Thyroid gland (tissue), 4 donors: ENCODE measurements at regions not wholly inside any gene's neighbourhood (a gene's known extent, or its start where the extent isn't known, plus 50 kb on each side); places are given as distances from the start of the nearest gene placed in this dataset.

Source experiments
- CTCF ChIP-seq, 6 experiments: fragments of 200-600 bp in 3 of 6; fragments of 450-650 bp in 3 of 6; sonication (generic) in 3 of 6; IDR thresholded peaks; one replicate each; pipeline ENCODE4 v1.5.1; 2016 to 2019; ENCODE audit warnings: antibody characterized with exemption in 6 of 6, mild to moderate bottlenecking in 2 of 6, inconsistent platforms in 1 of 6, moderate library complexity in 1 of 6
- POLR2A ChIP-seq, 2 donors: fragments of 450-650 bp; IDR thresholded peaks; one replicate each; pipeline ENCODE4 v1.6.1; 2017; ENCODE audit warnings: antibody characterized with exemption in 2 of 2, mild to moderate bottlenecking in 2 of 2, moderate library complexity in 1 of 2

GRCh38 chr6:51045548-51045947, 226.9 kb downstream of the TFAP2B start:
- TF ChIP-seq POLR2A (IDR thresholded peaks at IDR 0.05) = no peak
- no peak for TF ChIP-seq CTCF (IDR thresholded peaks at IDR 0.05)
